Subcutaneous abdominal adipose tissue (tissue), 5 donors: ENCODE measurements at regions not wholly inside any gene's neighbourhood (a gene's known extent, or its start where the extent isn't known, plus 50 kb on each side); places are given as distances from the start of the nearest gene placed in this dataset.
"Not testable (repeated sequence)": the region's sequence is repeated elsewhere in the genome, so short reads cannot be mapped to it uniquely, and the experiment has no call there.

ENCODE experiments used
- H3K27ac ChIP-seq: one replicate; pipeline ENCODE4 v1.7.0; 2013; ENCODE audit warnings: low read depth, mild to moderate bottlenecking, inconsistent platforms, low read length, moderate library complexity
- H3K27me3 ChIP-seq, 5 donors: one replicate each; pipeline ENCODE4 v1.7.0; 2013; ENCODE audit warnings: low read length in 5 of 5, inconsistent platforms in 1 of 5; ENCODE audit not compliant: control insufficient read depth in 5 of 5, insufficient read depth in 4 of 5
- H3K36me3 ChIP-seq, 5 donors: one replicate each; pipeline ENCODE4 v1.7.0; 2013; ENCODE audit warnings: low read length in 5 of 5; ENCODE audit not compliant: control insufficient read depth in 5 of 5, insufficient read depth in 5 of 5
- H3K4me1 ChIP-seq, 5 donors: one replicate each; pipeline ENCODE4 v1.7.0; 2013; ENCODE audit warnings: low read length in 5 of 5, mild to moderate bottlenecking in 3 of 5, moderate library complexity in 1 of 5; ENCODE audit not compliant: control insufficient read depth in 5 of 5, insufficient read depth in 5 of 5
- H3K4me3 ChIP-seq, 5 donors: one replicate each; pipeline ENCODE4 v1.7.0; 2013; ENCODE audit warnings: low read length in 5 of 5, low read depth in 1 of 5
- H3K9ac ChIP-seq, 5 donors: one replicate each; pipeline ENCODE4 v1.7.0; 2013; ENCODE audit warnings: low read length in 5 of 5, mild to moderate bottlenecking in 4 of 5, moderate library complexity in 3 of 5
- H3K9me3 ChIP-seq, 5 donors: one replicate each; pipeline ENCODE4 v1.7.0; 2013; ENCODE audit warnings: low read length in 5 of 5; ENCODE audit not compliant: control insufficient read depth in 5 of 5
- donor health status: healthy.
- donor health status: healthy.
- donor health status: healthy.
- donor health status: healthy.
- donor health status: healthy.

DNA sequence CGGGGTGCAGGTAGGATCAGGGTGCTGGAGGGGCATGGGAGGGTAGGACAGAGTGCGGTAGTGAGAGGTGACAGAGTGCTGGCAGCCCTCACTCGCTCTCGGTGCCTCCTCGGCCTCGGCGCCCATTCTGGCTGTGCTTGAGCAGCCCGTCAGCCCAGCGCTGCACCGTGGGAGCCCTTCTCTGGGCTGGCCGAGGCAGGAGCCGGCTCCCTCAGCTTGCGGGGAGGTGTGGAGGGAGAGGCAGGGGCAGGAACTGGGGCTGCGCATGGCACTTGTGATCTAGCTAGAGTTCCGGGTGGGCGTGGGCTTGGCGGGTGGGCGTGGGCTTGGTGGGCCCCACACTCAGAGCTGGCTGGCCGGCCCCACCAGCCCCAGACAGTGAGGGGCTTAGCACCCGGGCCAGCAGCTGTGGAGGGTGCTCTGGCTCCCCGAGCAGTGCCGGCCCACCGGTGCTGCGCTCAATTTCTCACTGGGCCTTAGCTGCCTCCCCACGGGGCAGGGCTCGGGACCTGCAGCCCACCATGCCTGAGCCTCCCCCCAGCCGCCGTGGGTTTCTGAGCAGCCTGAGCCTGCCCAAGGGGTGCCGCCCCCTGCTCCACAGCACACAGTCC, 112.8 kb upstream of the DUSP22 start:
- Histone ChIP-seq H3K9me3 (no peaks in the 10 kb centered on the region), H3K4me1 (peaks cover 0 to 14% (median 3%) of the 10 kb centered on the region in 5 donors), H3K4me3 (no peak overlapping the region), H3K9ac (no peak overlapping the region), H3K27ac (no peak overlapping the region), H3K27me3 (peaks cover 0 to 3% (median 2%) of the 10 kb centered on the region in 5 donors), H3K36me3 (no peaks in the 10 kb centered on the region)

DNA sequence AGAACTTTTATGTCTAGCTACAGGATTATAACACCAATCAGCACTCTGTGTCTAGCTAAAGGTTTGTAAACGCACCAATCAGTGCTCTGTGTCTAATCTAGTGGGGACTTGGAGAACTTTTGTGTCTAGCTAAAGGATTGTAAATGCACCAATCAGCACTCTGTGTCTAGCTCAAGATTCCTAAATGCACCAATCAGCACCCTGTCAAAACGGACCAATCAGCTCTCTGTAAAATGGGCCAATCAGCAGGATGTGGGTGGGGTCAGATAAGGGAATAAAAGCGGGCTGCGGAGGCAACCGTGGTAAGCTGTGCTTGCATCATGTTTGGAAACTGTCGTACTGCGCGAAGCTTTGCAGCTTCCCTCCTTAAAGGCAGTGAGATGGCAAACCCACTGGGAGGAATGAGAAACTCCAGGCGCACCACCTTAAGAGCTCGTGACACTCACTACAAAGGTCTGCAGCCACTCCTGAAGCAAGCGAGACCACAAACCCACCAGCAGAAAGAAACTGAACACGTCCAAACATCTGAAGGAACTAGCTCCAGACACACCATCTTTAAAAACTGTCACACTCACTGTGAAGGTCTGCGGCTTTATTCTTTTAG, 112.1 kb upstream of the DUSP22 start:
- H3K27me3 ChIP-seq, H3K27ac ChIP-seq, H3K9ac ChIP-seq, H3K4me3 ChIP-seq, H3K9me3 ChIP-seq, H3K36me3 ChIP-seq: not testable (repeated sequence)
- peaks cover 0 to 14% (median 3%) of the 10 kb centered on the region in 5 donors for H3K4me1 ChIP-seq

DNA sequence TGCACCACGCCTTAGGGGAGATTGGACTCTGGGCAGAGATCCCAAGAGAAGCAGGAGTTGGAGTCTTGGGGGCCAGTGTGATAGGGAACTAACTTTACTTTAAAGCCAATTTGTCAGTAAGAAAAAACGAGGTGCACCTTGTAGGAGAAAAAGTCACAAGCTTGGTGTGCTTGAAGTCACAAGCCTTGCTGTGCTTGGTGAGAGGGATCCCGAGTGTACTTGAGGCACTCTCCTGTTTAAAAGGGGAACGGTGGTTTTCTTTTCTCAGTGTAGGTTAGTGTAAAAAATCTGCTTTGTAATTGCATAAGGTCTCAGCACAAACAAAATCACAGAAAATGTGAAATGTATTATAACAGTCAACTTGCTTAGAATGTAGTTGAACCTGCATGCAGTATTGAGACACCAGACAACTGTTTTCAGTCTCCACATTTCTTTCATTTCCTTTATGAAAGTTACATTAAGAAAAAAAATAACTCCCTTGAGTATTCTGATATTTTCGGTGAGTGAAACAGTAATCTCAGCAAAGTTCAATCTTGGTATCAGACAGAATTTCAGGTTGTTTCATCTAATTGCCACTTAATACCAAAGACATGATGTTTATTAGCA, 111.1 kb upstream of the DUSP22 start:
- Histone ChIP-seq H3K27me3 (peaks cover 0 to 3% (median 2%) of the 10 kb centered on the region in 5 donors), H3K4me1 (peaks cover 0 to 14% (median 3%) of the 10 kb centered on the region in 5 donors), H3K4me3 (no peak overlapping the region), H3K36me3 (no peaks in the 10 kb centered on the region), H3K9me3 (no peaks in the 10 kb centered on the region), H3K9ac (no peak overlapping the region), H3K27ac (no peak overlapping the region)

DNA sequence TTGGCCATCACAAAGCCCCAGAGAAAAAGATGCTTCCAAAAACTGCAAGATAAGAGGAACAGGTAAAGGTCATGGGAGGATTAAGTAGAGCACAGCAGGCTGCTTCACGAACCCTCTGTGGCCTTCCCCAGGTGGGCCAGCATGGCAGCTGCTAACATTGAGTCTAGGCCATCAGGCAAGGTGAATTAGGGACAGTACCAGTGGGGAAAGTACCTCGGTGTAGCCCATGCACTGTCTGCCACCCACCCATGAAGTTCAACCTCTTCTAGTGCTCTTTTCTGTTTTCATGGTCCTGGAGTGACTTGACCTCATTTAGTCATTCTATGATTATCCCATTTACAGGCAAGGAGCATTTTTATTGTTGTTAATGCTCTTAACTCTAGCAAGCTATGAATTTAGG, 108.6 kb upstream of the DUSP22 start:
- H3K36me3 ChIP-seq: no peaks in the 10 kb centered on the region

DNA sequence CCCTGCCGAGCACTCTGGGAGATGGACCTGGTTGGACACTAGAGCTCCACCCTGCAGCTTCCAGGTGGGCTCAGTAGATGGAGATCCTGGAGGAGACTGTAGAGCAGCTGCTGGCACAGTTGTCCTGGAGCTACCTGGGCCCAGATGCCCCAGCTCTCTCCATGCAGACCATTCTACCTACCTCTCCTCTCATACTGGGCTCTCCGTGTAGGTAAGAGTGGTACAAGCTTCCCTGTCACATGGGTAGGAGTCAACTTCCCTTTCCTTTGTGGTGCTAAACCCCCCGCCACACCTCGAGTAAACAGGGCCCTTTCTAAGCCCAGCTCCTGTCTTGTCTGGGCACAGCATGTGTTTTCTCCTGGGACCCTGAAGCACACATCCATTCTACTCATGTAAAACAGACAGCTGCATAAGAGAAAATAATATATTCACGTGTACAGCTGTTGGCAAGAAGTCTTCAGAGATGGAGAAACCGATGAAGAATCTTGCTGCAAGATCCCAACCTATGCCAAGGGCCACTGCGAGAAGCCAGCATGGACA, 108.1 kb upstream of the DUSP22 start:
- Histone ChIP-seq H3K9ac (no peak overlapping the region), H3K27ac (no peak overlapping the region), H3K9me3 (no peaks in the 10 kb centered on the region), H3K4me1 (peaks cover 0 to 19% (median 6%) of the 10 kb centered on the region in 5 donors), H3K4me3 (no peak overlapping the region), H3K27me3 (no peaks in the 10 kb centered on the region), H3K36me3 (no peaks in the 10 kb centered on the region)

More for the DNA sequence above, 108.6 kb upstream of the DUSP22 start:
- Histone ChIP-seq H3K27ac (no peak overlapping the region), H3K4me1 (peaks cover 0 to 19% (median 4%) of the 10 kb centered on the region in 5 donors), H3K4me3 (no peak overlapping the region), H3K9ac (no peak overlapping the region), H3K27me3 (no peaks in the 10 kb centered on the region), H3K9me3 (no peaks in the 10 kb centered on the region)

DNA sequence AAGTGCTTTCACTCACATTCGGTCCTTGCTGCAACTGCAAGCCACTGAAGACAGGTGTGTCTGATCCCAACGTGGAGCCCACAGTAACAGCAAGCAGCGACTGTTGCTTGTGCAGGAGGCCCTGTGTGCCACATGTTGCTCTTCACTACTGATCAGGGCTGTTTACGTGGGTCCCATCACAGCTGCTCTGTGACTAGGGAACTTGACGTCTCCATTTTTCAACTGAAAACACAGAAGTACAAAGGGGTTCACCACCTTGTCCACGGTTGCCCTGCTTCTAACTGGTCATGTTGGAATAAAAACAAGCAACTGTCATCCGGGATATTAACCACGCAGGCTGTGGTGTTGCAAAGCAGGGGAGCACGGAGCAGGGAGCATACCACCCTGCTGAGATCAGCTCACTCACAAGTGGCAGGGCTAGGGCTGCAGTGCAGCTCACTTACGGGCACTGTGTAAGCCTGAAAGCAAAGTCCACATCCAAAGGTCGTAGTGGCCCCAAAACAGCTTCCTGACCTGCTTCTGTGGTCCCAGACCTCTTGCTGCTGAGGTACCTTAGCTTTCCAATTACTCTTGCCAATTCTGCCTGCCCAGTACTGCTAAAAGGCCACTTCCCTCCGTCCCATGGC, 105.8 kb upstream of the DUSP22 start:
- no peaks in the 10 kb centered on the region for H3K9me3 ChIP-seq
- no peaks in the 10 kb centered on the region for H3K36me3 ChIP-seq
- no peak overlapping the region for H3K27ac ChIP-seq
- H3K9ac ChIP-seq: no peak overlapping the region
- H3K27me3 ChIP-seq: no peaks in the 10 kb centered on the region
- H3K4me1 ChIP-seq: peaks cover 0 to 12% (median 5%) of the 10 kb centered on the region in 5 donors
- no peak overlapping the region for H3K4me3 ChIP-seq

DNA sequence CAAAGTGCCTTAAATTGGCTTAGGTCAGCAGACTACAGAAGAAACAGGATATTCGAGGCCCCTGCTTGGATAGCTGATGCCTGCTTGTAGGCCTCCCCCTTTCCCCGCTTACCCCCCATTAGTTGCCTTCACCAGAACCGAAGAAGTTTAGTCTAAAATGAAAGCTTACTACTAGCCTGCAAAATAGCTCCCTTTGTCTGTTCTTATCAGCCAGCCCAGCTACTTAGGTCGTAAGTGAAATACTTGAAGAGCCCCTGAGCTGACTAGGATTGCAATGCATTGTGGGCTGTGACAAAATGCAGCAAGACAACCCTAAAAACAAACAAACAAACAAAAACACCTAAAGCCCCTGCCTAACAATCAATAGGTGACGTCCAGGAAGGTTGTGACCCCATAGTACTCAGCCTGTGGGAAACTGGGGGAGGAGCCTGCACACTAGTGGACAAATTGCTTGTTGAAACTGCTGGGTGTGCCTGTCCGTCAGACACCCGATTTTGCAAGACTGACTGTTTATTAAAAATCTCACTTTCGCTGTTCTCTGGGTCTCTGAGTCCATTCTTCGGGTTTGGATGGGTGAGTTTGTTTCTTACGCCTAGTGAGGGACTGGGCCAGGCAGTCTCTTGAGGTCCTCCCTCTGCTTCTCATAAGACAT, 105.0 kb upstream of the DUSP22 start:
- H3K27ac ChIP-seq: no peak overlapping the region
- H3K4me3 ChIP-seq: no peak overlapping the region
- no peaks in the 10 kb centered on the region for H3K36me3 ChIP-seq
- H3K9ac ChIP-seq: no peak overlapping the region
- no peaks in the 10 kb centered on the region for H3K9me3 ChIP-seq
- H3K27me3 ChIP-seq: no peaks in the 10 kb centered on the region
- peaks cover 0 to 10% (median 4%) of the 10 kb centered on the region in 5 donors for H3K4me1 ChIP-seq

DNA sequence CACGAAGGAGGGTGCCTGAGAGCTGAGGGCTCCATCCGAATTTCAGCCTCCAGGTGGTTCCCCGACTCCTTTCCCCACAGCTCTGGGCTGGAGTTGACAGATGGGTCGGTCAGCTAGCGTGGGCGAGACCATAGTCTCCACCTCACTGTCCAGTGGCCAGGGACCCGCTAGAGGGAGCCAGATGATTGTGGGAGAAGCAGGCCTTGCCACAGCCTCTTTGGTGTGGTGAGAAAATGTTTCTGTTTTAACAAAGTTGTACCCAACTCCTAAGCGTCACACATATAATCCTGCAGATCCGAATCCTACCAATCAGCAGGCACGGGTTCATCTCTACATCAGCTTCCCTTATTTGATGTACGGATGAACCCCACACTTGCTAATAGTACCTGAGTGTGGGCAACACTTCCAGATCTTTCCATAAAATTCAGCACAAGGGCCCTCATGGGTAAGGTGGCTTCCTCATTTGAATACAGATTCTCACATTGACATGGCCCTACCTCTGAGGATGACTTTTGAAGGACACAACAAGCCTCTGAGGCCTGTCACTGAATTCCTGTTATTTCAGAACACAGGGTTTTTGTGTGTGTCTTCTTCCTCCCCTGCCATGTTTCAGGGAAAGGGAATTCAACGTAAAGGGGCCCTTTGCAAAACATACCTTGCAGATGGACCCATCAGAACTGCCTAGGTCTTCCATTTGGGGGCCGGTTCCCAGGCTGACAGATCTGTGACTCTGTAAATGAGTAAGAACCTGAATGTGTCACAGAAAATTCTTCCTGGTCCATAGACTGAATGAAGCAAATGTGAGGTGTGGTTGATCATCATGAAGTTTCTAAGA, 103.2 kb upstream of the DUSP22 start:
- no peak overlapping the region for H3K4me3 ChIP-seq
- no peaks in the 10 kb centered on the region for H3K27me3 ChIP-seq
- no peaks in the 10 kb centered on the region for H3K36me3 ChIP-seq
- no peak overlapping the region for H3K27ac ChIP-seq
- H3K9ac ChIP-seq: peak overlapping the region in 1 of 5 donors; percentile 20
- H3K4me1 ChIP-seq: peaks cover 0 to 9% (median 4%) of the 10 kb centered on the region in 5 donors
- H3K9me3 ChIP-seq: no peaks in the 10 kb centered on the region

DNA sequence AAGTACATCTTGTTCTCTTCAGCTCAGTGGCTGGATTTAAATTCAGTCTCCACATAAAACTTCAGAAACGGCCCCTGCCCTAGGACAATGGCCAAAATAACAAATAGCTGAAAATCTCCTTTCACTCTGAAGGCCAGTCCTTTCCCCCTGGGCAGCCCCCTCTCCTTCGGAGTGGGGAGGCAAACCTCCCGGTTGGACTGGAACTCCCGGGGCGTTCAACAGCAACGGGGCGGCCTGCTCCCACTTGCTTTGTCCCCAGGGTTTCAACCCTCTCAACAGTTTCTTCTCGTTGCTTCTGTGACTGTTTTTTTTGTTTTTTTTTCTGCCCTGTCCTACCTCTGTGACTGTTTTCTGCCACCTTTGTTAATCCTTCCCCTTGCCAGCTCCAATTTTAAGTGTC, 102.6 kb upstream of the DUSP22 start:
- peaks cover 0 to 5% (median 4%) of the 10 kb centered on the region in 5 donors for H3K4me1 ChIP-seq
- no peaks in the 10 kb centered on the region for H3K9me3 ChIP-seq
- no peak overlapping the region for H3K9ac ChIP-seq
- H3K4me3 ChIP-seq: no peak overlapping the region
- H3K27ac ChIP-seq: no peak overlapping the region
- no peaks in the 10 kb centered on the region for H3K36me3 ChIP-seq
- H3K27me3 ChIP-seq: no peaks in the 10 kb centered on the region
